Endothelial cell of umbilical vein (primary cell): ENCODE measurements at regions not wholly inside any gene's neighbourhood (a gene's known extent, or its start where the extent isn't known, plus 50 kb on each side); places are given as distances from the start of the nearest gene placed in this dataset.

Experiments used
- BruUV-seq: library from RNA; stranded (reverse); fragments of 400-500 nt; replicated peaks from 2 replicates; lab custom pipeline; 2021; lab: Mats Ljungman, UMichigan
- CTCF ChIA-PET: fragments of 300-600, 350-600 bp; sonication (Branson Sonifier 250); formaldehyde crosslinking; loops from one replicate; lab custom pipeline; 2021; ENCODE audit warnings: antibody characterized with exemption, inconsistent platforms; lab: Charles Lee
- POLR2A ChIA-PET: fragments of 300-600, 350-600 bp; sonication (Branson Sonifier 250); formaldehyde crosslinking; loops from one replicate; lab custom pipeline; 2021; ENCODE audit warnings: antibody characterized with exemption, inconsistent platforms; lab: Charles Lee
- DNase-seq: peaks from one replicate; pipeline ENCODE4 v3.0.0-alpha.2; 2011; ENCODE audit warnings: low read depth, low spot score
- FAIRE-seq: peaks from 2 replicates; lab custom pipeline; 2011; peaks lifted over from hg19 to GRCh38; lab: Jason Lieb, UNC
- H2AFZ ChIP-seq: 2 replicates; pipeline ENCODE4 v1.6.0; 2012; ENCODE audit warnings: low read depth, low read length, control low read depth, inconsistent platforms
- H3K27ac ChIP-seq: 2 replicates; pipeline ENCODE4 v1.5.1; 2011; ENCODE audit warnings: low read depth, mild to moderate bottlenecking, control low read depth, low read length, moderate library complexity; ENCODE audit not compliant: insufficient read depth
- H3K27me3 ChIP-seq, 2 experiments: 2 replicates each; pipeline versions ENCODE4 v1.6.0 to v1.6.1; 2011; ENCODE audit warnings: low read length in 2 of 2, mixed read lengths in 1 of 2; ENCODE audit not compliant: control insufficient read depth in 2 of 2, insufficient read depth in 2 of 2
- H3K36me3 ChIP-seq, 2 experiments: 2 replicates in 1 of 2; 3 replicates in 1 of 2; pipeline ENCODE4 v1.5.1; 2011; ENCODE audit warnings: low read length in 2 of 2, mild to moderate bottlenecking in 1 of 2, moderate library complexity in 1 of 2; ENCODE audit not compliant: control insufficient read depth in 2 of 2, insufficient read depth in 2 of 2; ENCODE audit errors: extremely low read depth in 1 of 2
- H3K4me1 ChIP-seq: 3 replicates; pipeline ENCODE4 v1.5.1; 2011; ENCODE audit warnings: mild to moderate bottlenecking, low read length; ENCODE audit not compliant: control insufficient read depth, insufficient read depth; ENCODE audit errors: extremely low read depth
- H3K4me2 ChIP-seq: 2 replicates; pipeline ENCODE4 v1.6.1; 2011; ENCODE audit warnings: low read length, control low read depth, mixed read lengths; ENCODE audit not compliant: insufficient read depth
- H3K4me3 ChIP-seq, 3 experiments: fragments of 200-600 bp in 1 of 3; sonication (generic), shearing (Covaris generic) in 1 of 3; replicated peaks in 1 of 3; 2 replicates each; pipeline ENCODE4 v1.5.1; 2011 to 2016; ENCODE audit warnings: control low read depth in 3 of 3, low read length in 3 of 3, mild to moderate bottlenecking in 2 of 3, inconsistent platforms in 1 of 3, low read depth in 1 of 3, moderate library complexity in 1 of 3; ENCODE audit not compliant: insufficient read depth in 1 of 3
- H3K79me2 ChIP-seq: 2 replicates; pipeline ENCODE4 v1.6.0; 2012; ENCODE audit warnings: low read length, inconsistent platforms; ENCODE audit not compliant: control insufficient read depth, insufficient read depth
- H3K9ac ChIP-seq: replicated peaks from 2 replicates; pipeline ENCODE3; 2011; ENCODE audit warnings: low read length, control low read depth; ENCODE audit not compliant: insufficient read depth; ENCODE audit errors: extremely low read depth
- H3K9me1 ChIP-seq: replicated peaks from 3 replicates; pipeline ENCODE4 v1.6.0; 2011; ENCODE audit warnings: mild to moderate bottlenecking, low read length; ENCODE audit not compliant: control insufficient read depth, insufficient read depth; ENCODE audit errors: extremely low read depth
- H3K9me3 ChIP-seq: replicated peaks from 2 replicates; pipeline ENCODE4 v1.5.1; 2012; ENCODE audit warnings: low read length, inconsistent platforms; ENCODE audit not compliant: control insufficient read depth, insufficient read depth
- H4K20me1 ChIP-seq: replicated peaks from 2 replicates; pipeline ENCODE3; 2011; ENCODE audit warnings: mild to moderate bottlenecking, low read length; ENCODE audit not compliant: control insufficient read depth, insufficient read depth; ENCODE audit errors: extremely low read depth
- EZH2 ChIP-seq: IDR thresholded peaks from 2 replicates; pipeline ENCODE4 v1.6.1; 2012; ENCODE audit warnings: borderline replicate concordance, low read depth, mild to moderate bottlenecking, moderate library complexity, low read length, inconsistent platforms; ENCODE audit not compliant: severe bottlenecking
- FOS ChIP-seq: IDR thresholded peaks from 2 replicates; pipeline ENCODE4 v1.6.1; 2011; ENCODE audit warnings: mild to moderate bottlenecking, low read length, moderate library complexity, borderline replicate concordance; ENCODE audit not compliant: insufficient read depth
- GATA2 ChIP-seq: IDR thresholded peaks from 2 replicates; pipeline ENCODE4 v1.7.0; 2011; ENCODE audit warnings: low read depth, mild to moderate bottlenecking, moderate library complexity, mixed read lengths, low read length; ENCODE audit not compliant: insufficient read length, insufficient read depth
- JUN ChIP-seq: IDR thresholded peaks from 2 replicates; pipeline ENCODE4 v1.6.1; 2011; ENCODE audit warnings: borderline replicate concordance, low read depth; ENCODE audit not compliant: insufficient read length, insufficient read depth
- MYC ChIP-seq: IDR thresholded peaks from one replicate; pipeline ENCODE4 v1.6.1; 2011; ENCODE audit warnings: mild to moderate bottlenecking, low read depth, low read length
- POLR2A ChIP-seq: IDR thresholded peaks from 2 replicates; pipeline ENCODE4 v1.6.1; 2012; ENCODE audit warnings: low read depth, mild to moderate bottlenecking, control low read depth, low read length
- POLR2AphosphoS5 ChIP-seq: IDR thresholded peaks from 2 replicates; pipeline ENCODE4 v1.6.1; 2012; ENCODE audit warnings: low read depth, mild to moderate bottlenecking, control low read depth, low read length, moderate library complexity; ENCODE audit not compliant: insufficient read depth
- dilution Hi-C: fragments of 300-500 bp; cut with MboI; formaldehyde crosslinking; loops from one replicate; pipeline ENCODE4 v1.15.0; 2019; ENCODE audit warnings: low sequenced_read_pairs; ENCODE audit not compliant: extremely low pct_ligation_motif_present
- intact Hi-C: fragments of 100-400 bp; cut with micrococcal nuclease; formaldehyde crosslinking; loops from one replicate; pipeline ENCODE4 v1.10.0; 2022
- TF ChIP-seq, protein P1 (sequence below): IDR thresholded peaks from 2 replicates; pipeline ENCODE4 v1.6.1; 2011; ENCODE audit not compliant: insufficient read depth, insufficient read length
- TF ChIP-seq, protein P2 (sequence below), 2 donors: IDR thresholded peaks; 1 replicate in 1 of 2; 2 replicates in 1 of 2; pipeline ENCODE4 v1.5.1; 2011; ENCODE audit warnings: low read length in 2 of 2, mild to moderate bottlenecking in 2 of 2, moderate library complexity in 2 of 2, control low read depth in 1 of 2, inconsistent platforms in 1 of 2, low read depth in 1 of 2; ENCODE audit not compliant: insufficient read depth in 1 of 2; ENCODE audit errors: extremely low read depth in 1 of 2

DNA sequence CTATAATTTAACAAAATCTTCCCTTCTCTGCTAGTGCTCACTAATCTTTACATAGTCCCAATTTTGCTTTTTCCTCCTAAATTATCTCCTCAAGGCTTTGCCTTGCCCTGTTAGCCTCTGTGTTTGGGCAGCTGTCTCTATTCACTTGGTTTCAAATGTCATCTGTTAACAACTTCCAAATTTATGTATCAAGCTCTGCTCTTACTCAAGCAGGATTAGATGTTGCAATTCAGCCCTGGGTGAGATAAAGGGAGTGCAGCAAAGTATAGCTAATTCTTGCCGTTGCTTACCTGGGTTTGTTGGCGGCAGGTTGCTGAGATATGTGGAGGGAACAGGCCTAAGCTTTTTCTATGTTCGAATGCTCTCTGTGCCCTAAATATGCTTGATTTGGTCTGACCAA lies 483.8 kb downstream of the DMAC1 start:
- CTCF ChIA-PET: interaction anchor here (1.0 kb wide), 1 partner anchor 82 kb away, joined by 3 read pairs; no protein-coding TSS in a partner anchor

More for the DNA sequence above, 483.8 kb downstream of the DMAC1 start:
- Histone ChIP-seq H3K9me3 (no peaks in the 10 kb centered on the region), H3K27me3 (no peaks in the 10 kb centered on the region), H3K4me3 (no peak overlapping the region), H4K20me1 (no peaks in the 10 kb centered on the region), H3K9me1 (no peaks in the 10 kb centered on the region), H3K9ac (no peak overlapping the region), H3K79me2 (no peaks in the 10 kb centered on the region), H3K27ac (no peak overlapping the region), H3K4me2 (no peak overlapping the region), H2AFZ (no peak overlapping the region), H3K36me3 (no peaks in the 10 kb centered on the region), H3K4me1 (no peaks in the 10 kb centered on the region)
- POLR2A ChIA-PET: no interaction called here
- TF ChIP-seq, protein P1, sequence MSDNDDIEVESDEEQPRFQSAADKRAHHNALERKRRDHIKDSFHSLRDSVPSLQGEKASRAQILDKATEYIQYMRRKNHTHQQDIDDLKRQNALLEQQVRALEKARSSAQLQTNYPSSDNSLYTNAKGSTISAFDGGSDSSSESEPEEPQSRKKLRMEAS: no peak
- TF ChIP-seq GATA2: no peak
- no peak for TF ChIP-seq POLR2AphosphoS5
- no peak for TF ChIP-seq FOS
- no peak for TF ChIP-seq MYC
- no peak for TF ChIP-seq EZH2
- TF ChIP-seq, protein P2, sequence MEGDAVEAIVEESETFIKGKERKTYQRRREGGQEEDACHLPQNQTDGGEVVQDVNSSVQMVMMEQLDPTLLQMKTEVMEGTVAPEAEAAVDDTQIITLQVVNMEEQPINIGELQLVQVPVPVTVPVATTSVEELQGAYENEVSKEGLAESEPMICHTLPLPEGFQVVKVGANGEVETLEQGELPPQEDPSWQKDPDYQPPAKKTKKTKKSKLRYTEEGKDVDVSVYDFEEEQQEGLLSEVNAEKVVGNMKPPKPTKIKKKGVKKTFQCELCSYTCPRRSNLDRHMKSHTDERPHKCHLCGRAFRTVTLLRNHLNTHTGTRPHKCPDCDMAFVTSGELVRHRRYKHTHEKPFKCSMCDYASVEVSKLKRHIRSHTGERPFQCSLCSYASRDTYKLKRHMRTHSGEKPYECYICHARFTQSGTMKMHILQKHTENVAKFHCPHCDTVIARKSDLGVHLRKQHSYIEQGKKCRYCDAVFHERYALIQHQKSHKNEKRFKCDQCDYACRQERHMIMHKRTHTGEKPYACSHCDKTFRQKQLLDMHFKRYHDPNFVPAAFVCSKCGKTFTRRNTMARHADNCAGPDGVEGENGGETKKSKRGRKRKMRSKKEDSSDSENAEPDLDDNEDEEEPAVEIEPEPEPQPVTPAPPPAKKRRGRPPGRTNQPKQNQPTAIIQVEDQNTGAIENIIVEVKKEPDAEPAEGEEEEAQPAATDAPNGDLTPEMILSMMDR (IDR thresholded peaks at IDR 0.05; ENCODE audit: extremely low read depth in 1 of 2, insufficient read depth in 1 of 2, low read depth in 1 of 2, low read length in 2 of 2): no peak
- no peak for TF ChIP-seq POLR2A
- TF ChIP-seq JUN: no peak
- dilution Hi-C loops: no loop called here
- no TSS peak for BruUV-seq
- FAIRE-seq (no peak), DNase-seq (no peak)
- intact Hi-C loops: no loop called here
